DMS114 treated with DMSO at 0.1 percent for 48 hours (cell line): ENCODE measurements at regions not wholly inside any gene's neighbourhood (a gene's known extent, or its start where the extent isn't known, plus 50 kb on each side); places are given as distances from the start of the nearest gene placed in this dataset.
"Not testable (repeated sequence)": the region's sequence is repeated elsewhere in the genome, so short reads cannot be mapped to it uniquely, and the experiment has no call there.

Experiments used
- DNase-seq: peaks from one replicate; lab custom pipeline; 2025; ENCODE audit not compliant: unreplicated experiment; lab: John Stamatoyannopoulos, UW

DNA sequence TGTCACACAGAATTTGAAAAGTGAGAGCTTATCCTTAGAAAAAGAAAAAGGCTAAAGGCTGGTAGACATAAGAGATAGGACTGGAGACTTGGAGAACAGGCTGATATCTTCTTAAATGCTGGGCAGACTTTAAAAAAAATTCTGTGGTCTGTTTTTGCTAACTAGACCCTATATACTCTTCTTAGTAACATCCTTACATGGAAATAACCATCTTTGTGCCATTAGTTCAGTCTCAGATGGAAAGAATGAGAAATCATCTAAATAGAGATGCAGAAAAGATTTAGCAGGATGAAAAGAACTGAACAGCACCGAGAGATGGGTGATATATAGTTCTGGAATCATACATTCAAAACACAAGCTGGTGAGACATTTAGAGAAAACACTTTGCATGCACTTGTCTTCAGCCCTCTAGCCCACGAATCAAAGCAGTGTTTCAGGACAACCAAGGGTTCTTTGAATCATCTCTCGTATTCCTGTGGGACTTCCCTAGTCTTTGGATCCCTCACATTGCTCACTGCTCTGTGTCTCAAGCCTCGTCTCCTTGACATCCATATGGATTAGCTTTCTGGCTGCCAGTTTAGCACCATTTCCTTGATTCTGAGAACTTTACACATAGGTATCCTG lies 93.0 kb upstream of the LYSMD4 start:
- DNase-seq = no peak

DNA sequence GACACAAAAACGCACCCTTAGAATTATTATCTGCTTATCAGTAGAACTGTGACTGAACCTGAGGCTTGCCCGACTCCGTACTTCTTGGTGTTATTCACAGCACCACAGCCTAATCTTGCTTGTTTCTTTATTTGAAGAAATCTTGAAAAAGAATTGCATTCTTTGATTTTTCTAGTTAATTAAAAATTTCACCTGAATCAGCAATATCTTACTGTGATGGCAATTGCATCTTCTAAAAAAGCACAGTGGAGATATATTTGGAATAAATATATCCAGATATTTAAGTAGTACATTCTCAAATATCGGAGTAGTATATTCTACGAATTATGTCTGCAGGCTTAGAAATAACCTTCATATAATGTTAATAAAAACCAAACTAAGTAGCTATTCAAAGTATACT lies 90.1 kb upstream of the LYSMD4 start:
- DNase-seq = no peak

DNA sequence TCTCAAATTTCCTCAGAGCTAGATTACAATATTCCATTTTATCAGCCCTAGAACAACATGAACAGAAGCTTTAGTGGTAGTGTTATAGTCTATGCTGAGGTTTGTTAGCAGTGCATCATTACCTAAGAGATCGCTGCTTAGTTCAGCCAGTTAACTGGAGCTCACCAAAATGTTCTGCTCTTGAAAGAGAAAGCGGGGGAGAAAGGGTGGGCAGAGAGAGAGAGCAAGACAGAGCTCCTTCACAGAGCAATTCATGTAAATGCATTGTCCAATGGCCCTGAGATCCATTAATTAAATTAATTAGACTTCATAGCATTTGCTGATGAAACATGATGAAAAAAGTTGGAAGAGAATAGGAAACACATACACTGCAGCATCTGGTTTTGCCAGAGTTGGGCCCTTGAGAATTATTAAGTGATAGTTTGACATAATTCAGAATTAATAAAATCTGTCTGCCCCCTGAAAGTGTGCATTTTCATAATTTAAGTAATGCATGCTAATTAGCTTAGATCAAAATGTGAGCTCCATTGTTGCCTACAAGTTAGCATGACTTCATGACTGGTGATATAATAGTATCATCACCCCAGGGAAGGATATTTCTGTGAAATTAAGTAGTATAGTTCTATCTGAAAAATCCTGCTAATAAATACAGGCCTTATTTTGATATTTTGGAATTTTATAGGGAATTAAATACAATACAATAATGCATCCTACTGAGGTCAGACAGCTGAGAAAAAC lies 86.9 kb upstream of the LYSMD4 start:
- no peak for DNase-seq

- DNase-seq = no peak
Measured at GRCh38 chr15:99818872-99819271, 85.6 kb upstream of the LYSMD4 start.

DNA sequence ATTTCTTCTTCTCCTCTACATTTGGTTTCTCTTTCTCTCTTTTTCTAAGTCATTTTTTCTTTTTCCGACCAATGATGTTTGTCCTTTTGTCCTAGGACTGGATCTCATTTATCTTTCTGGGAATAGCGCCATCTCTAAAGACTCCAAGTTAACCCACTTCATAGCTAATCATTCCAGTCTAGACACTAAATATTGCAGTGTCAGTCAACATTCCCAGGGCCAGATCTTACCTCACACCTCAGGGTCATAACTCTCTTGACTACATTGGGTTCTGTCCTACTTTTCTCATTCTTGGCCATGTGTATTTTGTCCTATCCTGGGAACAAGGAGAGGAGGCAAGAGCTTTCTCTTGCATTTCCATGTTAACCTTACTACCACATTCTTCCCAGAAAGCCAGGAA lies 83.6 kb upstream of the LYSMD4 start:
- not testable (repeated sequence) for DNase-seq

GRCh38 chr15:99810663-99811062 lies 77.4 kb upstream of the LYSMD4 start:
- DNase-seq = not testable (repeated sequence)

GRCh38 chr15:99799854-99800250 lies 66.6 kb upstream of the LYSMD4 start:
- not testable (repeated sequence) for DNase-seq

- DNase-seq = not testable (repeated sequence)
Measured at GRCh38 chr15:99799182-99799853, 66.1 kb upstream of the LYSMD4 start.

- not testable (repeated sequence) for DNase-seq
Measured at GRCh38 chr15:99796940-99797870, 64.0 kb upstream of the LYSMD4 start.

- DNase-seq = not testable (repeated sequence)
Measured at GRCh38 chr15:99791881-99792807, 58.9 kb upstream of the LYSMD4 start.

DNA sequence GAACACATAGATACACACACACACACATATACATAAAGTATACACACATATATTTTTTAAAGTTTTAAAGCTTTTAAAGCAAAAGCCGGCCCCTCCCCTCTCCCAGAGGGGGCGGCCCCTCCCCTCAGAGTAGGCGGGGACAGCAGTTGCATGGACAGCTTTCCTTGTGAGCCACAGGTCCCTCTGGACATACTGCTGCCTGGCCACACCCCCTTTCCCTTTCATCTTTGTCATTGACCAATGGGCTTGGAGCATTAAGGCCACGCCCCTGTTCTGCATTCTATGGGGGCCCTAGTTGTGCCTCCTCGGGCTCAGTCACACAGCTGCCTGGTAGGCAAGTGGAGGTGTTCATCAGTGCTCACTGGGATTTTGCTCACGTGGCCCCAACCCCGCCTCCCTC lies 57.5 kb upstream of the LYSMD4 start:
- not testable (repeated sequence) for DNase-seq

DNA sequence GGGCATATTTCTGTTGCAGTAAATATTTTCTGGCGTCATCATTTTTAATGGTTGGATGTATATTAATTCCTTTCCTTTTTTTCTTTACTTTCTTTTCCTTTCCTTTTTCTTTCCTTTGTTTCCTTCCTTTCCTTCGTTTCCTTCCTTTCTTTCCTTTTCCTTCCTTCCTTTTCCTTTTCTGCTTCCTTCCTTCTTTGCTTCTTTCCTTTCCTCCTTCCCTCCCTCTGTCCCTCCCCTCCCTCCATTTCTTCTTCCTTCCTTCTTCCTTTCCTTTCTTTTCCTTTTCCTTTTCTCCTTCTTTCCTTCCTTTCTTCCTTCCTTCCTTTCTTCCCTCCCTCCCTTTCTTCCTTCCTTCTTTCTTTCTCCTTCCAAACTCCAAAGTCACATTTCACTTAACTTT lies 54.9 kb upstream of the LYSMD4 start:
- no peak for DNase-seq

GRCh38 chr15:99784800-99785199 lies 51.6 kb upstream of the LYSMD4 start:
- DNase-seq = not testable (repeated sequence)

GRCh38 chr15:99783918-99784619 lies 50.8 kb upstream of the LYSMD4 start:
- not testable (repeated sequence) for DNase-seq
